ENCODE measurements at regions not wholly inside any gene's neighbourhood (a gene's known extent, or its start where the extent isn't known, plus 50 kb on each side); places are given as distances from the start of the nearest gene placed in this dataset.

GRCh38 chr4:46505131-46505530 is 115.2 kb upstream of the GABRA2 start:
- TF ChIP-seq POLR2A (IDR thresholded peaks at IDR 0.05; ENCODE audit: extremely low read depth, insufficient read length) = no peak
- TF ChIP-seq, protein P1, sequence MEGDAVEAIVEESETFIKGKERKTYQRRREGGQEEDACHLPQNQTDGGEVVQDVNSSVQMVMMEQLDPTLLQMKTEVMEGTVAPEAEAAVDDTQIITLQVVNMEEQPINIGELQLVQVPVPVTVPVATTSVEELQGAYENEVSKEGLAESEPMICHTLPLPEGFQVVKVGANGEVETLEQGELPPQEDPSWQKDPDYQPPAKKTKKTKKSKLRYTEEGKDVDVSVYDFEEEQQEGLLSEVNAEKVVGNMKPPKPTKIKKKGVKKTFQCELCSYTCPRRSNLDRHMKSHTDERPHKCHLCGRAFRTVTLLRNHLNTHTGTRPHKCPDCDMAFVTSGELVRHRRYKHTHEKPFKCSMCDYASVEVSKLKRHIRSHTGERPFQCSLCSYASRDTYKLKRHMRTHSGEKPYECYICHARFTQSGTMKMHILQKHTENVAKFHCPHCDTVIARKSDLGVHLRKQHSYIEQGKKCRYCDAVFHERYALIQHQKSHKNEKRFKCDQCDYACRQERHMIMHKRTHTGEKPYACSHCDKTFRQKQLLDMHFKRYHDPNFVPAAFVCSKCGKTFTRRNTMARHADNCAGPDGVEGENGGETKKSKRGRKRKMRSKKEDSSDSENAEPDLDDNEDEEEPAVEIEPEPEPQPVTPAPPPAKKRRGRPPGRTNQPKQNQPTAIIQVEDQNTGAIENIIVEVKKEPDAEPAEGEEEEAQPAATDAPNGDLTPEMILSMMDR (IDR thresholded peaks at IDR 0.05; ENCODE audit: low read depth, low read length) = no peak

Measured in NB4 (cell line).